K562 (cell line): ENCODE measurements at regions not wholly inside any gene's neighbourhood (a gene's known extent, or its start where the extent isn't known, plus 50 kb on each side); places are given as distances from the start of the nearest gene placed in this dataset.

Experiments used
- ATAC-seq: fragments of 200-7000 bp; cut with Tn5 transposase; 3 replicates; pipeline ENCODE4 v1.9.1; 2020; ENCODE audit warnings: moderate library complexity
- BruUV-seq: library from RNA; stranded (reverse); fragments of 400-500 nt; replicated peaks from 2 replicates; lab custom pipeline; 2021; lab: Mats Ljungman, UMichigan
- CTCF ChIA-PET: fragments of 300-600 bp; formaldehyde crosslinking; extraction: SDS; loops from one replicate; lab custom pipeline; 2021; ENCODE audit warnings: low intra/inter-chr PET ratio; lab: Yijun Ruan, JAX
- POLR2A ChIA-PET: fragments of 300-600, 350-650 bp; sonication (Branson Sonifier 250); formaldehyde crosslinking; extraction: SDS; loops from one replicate; lab custom pipeline; 2021; ENCODE audit warnings: antibody characterized with exemption, inconsistent platforms; lab: Yijun Ruan, JAX
- DNase-seq, 4 experiments: peaks; one replicate each; pipeline versions ENCODE4 v3.0.0 to v3.0.0-alpha.2; 2011 to 2018; ENCODE audit warnings: low spot score in 3 of 4, mixed read lengths in 3 of 4; ENCODE audit errors: extremely low read depth in 1 of 4
- FAIRE-seq: peaks from 2 replicates; lab custom pipeline; 2011; peaks lifted over from hg19 to GRCh38; lab: Jason Lieb, UNC
- H2AFZ ChIP-seq: 2 replicates; pipeline ENCODE4 v1.6.0; 2011; ENCODE audit warnings: low read depth, low read length, control low read depth, inconsistent platforms
- H3K27ac ChIP-seq: fragments of 200-600 bp; 3 replicates; pipeline ENCODE4 v1.8.0; 2011; ENCODE audit warnings: low read depth, mild to moderate bottlenecking, control low read depth, inconsistent platforms, low read length, moderate library complexity, mixed read lengths; ENCODE audit errors: extremely low read depth
- H3K27me3 ChIP-seq, 2 experiments: fragments of 300-600 bp in 1 of 2; 2 replicates in 1 of 2; 3 replicates in 1 of 2; pipeline versions ENCODE4 v1.6.0 to v1.8.0; 2011; ENCODE audit warnings: inconsistent platforms in 2 of 2, low read length in 2 of 2, mild to moderate bottlenecking in 1 of 2, mixed read lengths in 1 of 2, moderate library complexity in 1 of 2; ENCODE audit not compliant: control insufficient read depth in 2 of 2, insufficient read depth in 2 of 2
- H3K36me3 ChIP-seq: fragments of 300-600 bp; 3 replicates; pipeline ENCODE4 v1.8.0; 2011; ENCODE audit warnings: mild to moderate bottlenecking, low read length, inconsistent platforms; ENCODE audit not compliant: control insufficient read depth, insufficient read depth
- H3K4me1 ChIP-seq, 2 experiments: fragments of 200-600 bp in 1 of 2; replicated peaks in 1 of 2; 2 replicates in 1 of 2; 3 replicates in 1 of 2; pipeline versions ENCODE4 v1.5.1 to v1.8.0; 2011; ENCODE audit warnings: inconsistent platforms in 2 of 2, low read length in 2 of 2, mild to moderate bottlenecking in 1 of 2, mixed read lengths in 1 of 2, moderate library complexity in 1 of 2; ENCODE audit not compliant: control insufficient read depth in 2 of 2, insufficient read depth in 2 of 2
- H3K4me2 ChIP-seq: 2 replicates; pipeline ENCODE4 v1.6.1; 2011; ENCODE audit warnings: low read length, control low read depth, inconsistent platforms, mixed read lengths; ENCODE audit not compliant: insufficient read depth
- H3K4me3 ChIP-seq: fragments of 200-600 bp; sonication (generic), shearing (Covaris generic); 2 replicates; pipeline ENCODE4 v1.5.1; 2016; ENCODE audit warnings: control low read depth, inconsistent platforms
- H3K79me2 ChIP-seq: fragments of 200-600 bp; 3 replicates; pipeline ENCODE4 v1.8.0; 2011; ENCODE audit warnings: low read length, inconsistent platforms; ENCODE audit not compliant: control insufficient read depth, insufficient read depth
- H3K9ac ChIP-seq, 2 experiments: 2 replicates each; pipeline versions ENCODE4 v1.6.0 to v1.6.1; 2011; ENCODE audit warnings: low read depth in 2 of 2, low read length in 2 of 2, control low read depth in 1 of 2, inconsistent platforms in 1 of 2, mild to moderate bottlenecking in 1 of 2, mixed read lengths in 1 of 2; ENCODE audit not compliant: insufficient read depth in 1 of 2
- H3K9me1 ChIP-seq: one replicate; pipeline ENCODE4 v1.6.0; 2011; ENCODE audit warnings: inconsistent platforms, mild to moderate bottlenecking, low read length, moderate library complexity; ENCODE audit not compliant: control insufficient read depth, insufficient read depth
- H3K9me3 ChIP-seq: replicated peaks from 2 replicates; pipeline ENCODE4 v1.5.1; 2011; ENCODE audit warnings: low read depth, low read length, inconsistent platforms; ENCODE audit not compliant: control insufficient read depth, insufficient read depth
- H4K20me1 ChIP-seq: replicated peaks from 2 replicates; pipeline ENCODE4 v1.6.1; 2011; ENCODE audit warnings: low read length, inconsistent platforms, mixed read lengths; ENCODE audit not compliant: control insufficient read depth, insufficient read depth
- C11orf30 ChIP-seq: fragments of 450-650 bp; IDR thresholded peaks from 2 replicates; pipeline ENCODE4 v1.6.1; 2016; ENCODE audit warnings: low read depth, mild to moderate bottlenecking
- CHD4 ChIP-seq: fragments of 200-600 bp; sonication (generic); IDR thresholded peaks from 3 replicates; pipeline ENCODE4 v1.6.1; 2012; ENCODE audit warnings: low read depth, mild to moderate bottlenecking, mixed read lengths, low read length, inconsistent platforms; ENCODE audit not compliant: insufficient read depth, insufficient replicate concordance, poor library complexity, severe bottlenecking
- ELF2 ChIP-seq: fragments of 250-450 bp; sonication (Bioruptor Pico); IDR thresholded peaks from 2 replicates; pipeline ENCODE4 v1.5.0; 2021; ENCODE audit warnings: mild to moderate bottlenecking
- FOXP1 ChIP-seq: sonication (generic); formaldehyde crosslinking; IDR thresholded peaks from 2 replicates; pipeline ENCODE4 v1.8.0; 2022; ENCODE audit warnings: mild to moderate bottlenecking, missing genetic modification reagents
- ILF3 ChIP-seq: fragments of 450-650 bp; IDR thresholded peaks from 2 replicates; pipeline ENCODE4 v1.6.1; 2018; ENCODE audit warnings: antibody characterized with exemption, mild to moderate bottlenecking, moderate library complexity, borderline replicate concordance
- KLF13 ChIP-seq: fragments of 450-650 bp; IDR thresholded peaks from 2 replicates; pipeline ENCODE4 v1.6.1; 2016; ENCODE audit warnings: missing genetic modification characterization, low read depth, mild to moderate bottlenecking, missing compliant biosample characterization, moderate library complexity, borderline replicate concordance
- MAFF ChIP-seq: IDR thresholded peaks from 2 replicates; pipeline ENCODE4 v1.6.1; 2012; ENCODE audit warnings: low read length, improper control_type of control experiment
- MAFG ChIP-seq: fragments of 450-650 bp; conservative IDR thresholded peaks from 2 replicates; pipeline ENCODE4 v1.6.1; 2016; ENCODE audit warnings: missing genetic modification characterization, missing compliant biosample characterization
- MAFK ChIP-seq: IDR thresholded peaks from 2 replicates; pipeline ENCODE4 v1.6.1; 2011; ENCODE audit warnings: low read length, improper control_type of control experiment
- NFXL1 ChIP-seq: fragments of 450-650 bp; formaldehyde crosslinking; IDR thresholded peaks from 2 replicates; pipeline ENCODE4 v1.4.0; 2021; ENCODE audit warnings: mild to moderate bottlenecking
- STAT5A ChIP-seq: IDR thresholded peaks from 2 replicates; pipeline ENCODE4 v1.6.1; 2012; ENCODE audit warnings: low read length, inconsistent platforms, borderline replicate concordance
- ZNF232 ChIP-seq: sonication (generic); formaldehyde crosslinking; IDR thresholded peaks from 2 replicates; pipeline ENCODE4 v1.8.0; 2022; ENCODE audit warnings: mild to moderate bottlenecking, missing genetic modification reagents
- ZNF316 ChIP-seq: fragments of 450-650 bp; IDR thresholded peaks from 2 replicates; pipeline ENCODE4 v1.6.1; 2016
- ZNF695 ChIP-seq: fragments of 450-650 bp; formaldehyde crosslinking; IDR thresholded peaks from 2 replicates; pipeline ENCODE4 v1.4.0; 2020; ENCODE audit warnings: mild to moderate bottlenecking, moderate library complexity
- WGBS: fragments of 100-300 bp; shearing (Covaris generic); methylation state at CpG from one replicate; pipeline ENCODE4 v1.1.6; 2016; ENCODE audit warnings: low coverage, mixed read lengths; ENCODE audit not compliant: insufficient coverage; ENCODE audit errors: missing lambda C conversion rate; 5-methylcytosine and 5-hydroxymethylcytosine counted together
- in situ Hi-C: fragments of 300-500 bp; cut with MboI; formaldehyde crosslinking; loops from 4 replicates; pipeline ENCODE4 v1.15.0; 2018; ENCODE audit warnings: inconsistent platforms, mixed read lengths
- intact Hi-C: fragments of 100-400 bp; cut with micrococcal nuclease; formaldehyde crosslinking; loops from 2 replicates; pipeline ENCODE4 v1.14.2; 2022

GRCh38 chr6:12657884-12658283, 58.7 kb upstream of the PHACTR1 start:
- no peak for FAIRE-seq
- no peak overlapping the region for H3K9ac ChIP-seq
- ATAC-seq = no peak
- no peaks in the 10 kb centered on the region for H3K9me3 ChIP-seq
- ChIA-PET POLR2A (no interaction called here), CTCF (no interaction called here)
- TF ChIP-seq STAT5A (no peak), KLF13 (tag) (no peak), NFXL1 (CRISPR knock-in tag) (no peak), ZNF232 (CRISPR knock-in tag) (no peak), ILF3 (no peak), ELF2 (CRISPR knock-in tag) (no peak)
- intact Hi-C loops = no loop called here
- no peaks in the 10 kb centered on the region for H3K4me1 ChIP-seq
- no peak overlapping the region for H3K4me2 ChIP-seq
- no peak for DNase-seq
- H3K79me2 ChIP-seq = no peaks in the 10 kb centered on the region
- in situ Hi-C loops = no loop called here
- H2AFZ ChIP-seq = no peak overlapping the region
- no peak overlapping the region for H3K4me3 ChIP-seq
- no peaks in the 10 kb centered on the region for H4K20me1 ChIP-seq
- H3K27ac ChIP-seq = no peak overlapping the region
- BruUV-seq = no TSS peak
- H3K36me3 ChIP-seq = no peaks in the 10 kb centered on the region
- WGBS = 0% methylated on average over 2 of the region's 2 CpGs
- H3K9me1 ChIP-seq = no peaks in the 10 kb centered on the region
- peaks cover 6 to 12% of the 10 kb centered on the region in 2 experiments; a peak in 1 of 5 replicates for H3K27me3 ChIP-seq

DNA sequence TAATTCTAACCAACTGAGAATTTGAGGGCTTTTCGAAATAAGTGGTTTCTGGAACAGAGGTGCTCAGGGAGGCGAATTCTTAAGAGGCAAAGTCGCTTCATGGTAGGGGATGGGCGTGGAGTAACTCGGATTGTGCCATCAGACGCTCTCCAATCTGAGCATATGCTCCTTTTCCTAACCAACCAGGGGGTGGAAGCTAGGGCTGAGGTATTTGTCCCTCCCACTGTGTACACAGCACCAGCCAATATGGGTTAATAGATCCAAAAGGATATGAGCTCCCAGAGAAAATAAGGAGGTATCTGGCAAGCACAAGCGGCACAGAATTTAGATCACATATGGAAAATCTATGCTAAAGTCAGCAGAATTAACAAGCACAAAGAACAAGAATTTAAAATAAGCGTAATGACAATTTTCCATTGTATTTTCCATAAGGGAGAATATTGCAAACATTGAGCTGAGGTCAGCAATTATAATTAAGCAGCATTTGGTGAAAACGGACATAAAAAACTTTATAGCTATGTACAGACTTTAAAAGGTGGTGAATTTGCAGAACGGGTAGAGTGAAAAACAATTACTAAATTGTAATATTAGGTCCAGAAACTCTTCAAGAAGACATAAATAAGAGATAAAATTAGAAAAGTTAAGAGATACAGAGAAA, 55.0 kb upstream of the PHACTR1 start:
- FAIRE-seq (no peak), DNase-seq (no peak), ATAC-seq (no peak)
- Histone ChIP-seq H2AFZ (no peak overlapping the region), H3K9me3 (no peaks in the 10 kb centered on the region), H3K27me3 (peaks cover 6 to 12% of the 10 kb centered on the region in 2 experiments; a peak in 1 of 5 replicates), H3K79me2 (no peaks in the 10 kb centered on the region), H3K4me1 (no peaks in the 10 kb centered on the region), H4K20me1 (no peaks in the 10 kb centered on the region), H3K27ac (no peak overlapping the region), H3K4me2 (no peak overlapping the region), H3K4me3 (no peak overlapping the region), H3K9me1 (no peaks in the 10 kb centered on the region), H3K9ac (no peak overlapping the region), H3K36me3 (no peaks in the 10 kb centered on the region)
- under 1% methylated on average over 10 of the region's 10 CpGs for WGBS
- BruUV-seq = no TSS peak
- in situ Hi-C loops = no loop called here
- intact Hi-C loops = no loop called here
- ChIA-PET POLR2A (no interaction called here), CTCF (no interaction called here)
- TF ChIP-seq ZNF316 (peak; percentile 85), C11orf30 (peak; percentile 65; the same call in 1 of the 2 replicates), MAFK (peak; percentile 83), ZNF695 (CRISPR knock-in tag) (no peak), FOXP1 (CRISPR knock-in tag) (no peak), MAFF (peak; percentile 87), MAFG (tag) (peak; percentile 70), CHD4 (no peak)
